Activated CD4-positive, alpha-beta T cell treated with anti-CD3 and anti-CD28 coated beads, Interleukin-2, amount 10 ng/mL, durations not matched to agents 7 days and 5 days (primary cell): ENCODE measurements at regions not wholly inside any gene's neighbourhood (a gene's known extent, or its start where the extent isn't known, plus 50 kb on each side); places are given as distances from the start of the nearest gene placed in this dataset.

Source experiments
- CTCF ChIA-PET: fragments of 350-600 bp; sonication (Branson Sonifier 250); formaldehyde crosslinking; loops from one replicate; lab custom pipeline; 2021; ENCODE audit warnings: antibody characterized with exemption; lab: Charles Lee
- POLR2A ChIA-PET: fragments of 350-600 bp; sonication (Branson Sonifier 250); formaldehyde crosslinking; loops from one replicate; lab custom pipeline; 2021; ENCODE audit warnings: antibody characterized with exemption; lab: Charles Lee
- DNase-seq: peaks from one replicate; pipeline ENCODE4 v3.0.0-alpha.2; 2020
- H3K27ac Mint-ChIP-seq: one replicate; pipeline ENCODE4 v1.8.0; 2021; ENCODE audit warnings: mild to moderate bottlenecking, moderate library complexity, mixed read lengths
- H3K27me3 Mint-ChIP-seq: one replicate; pipeline ENCODE4 v1.8.0; 2021; ENCODE audit warnings: mixed read lengths
- H3K36me3 Mint-ChIP-seq: one replicate; pipeline ENCODE4 v1.8.0; 2021; ENCODE audit warnings: low read depth, mixed read lengths
- H3K4me1 Mint-ChIP-seq: one replicate; pipeline ENCODE4 v1.8.0; 2021; ENCODE audit warnings: mixed read lengths
- H3K4me3 Mint-ChIP-seq: one replicate; pipeline ENCODE4 v1.8.0; 2021; ENCODE audit warnings: mild to moderate bottlenecking, moderate library complexity, mixed read lengths
- H3K9me3 Mint-ChIP-seq: one replicate; pipeline ENCODE4 v1.8.0; 2021; ENCODE audit warnings: mixed read lengths

DNA sequence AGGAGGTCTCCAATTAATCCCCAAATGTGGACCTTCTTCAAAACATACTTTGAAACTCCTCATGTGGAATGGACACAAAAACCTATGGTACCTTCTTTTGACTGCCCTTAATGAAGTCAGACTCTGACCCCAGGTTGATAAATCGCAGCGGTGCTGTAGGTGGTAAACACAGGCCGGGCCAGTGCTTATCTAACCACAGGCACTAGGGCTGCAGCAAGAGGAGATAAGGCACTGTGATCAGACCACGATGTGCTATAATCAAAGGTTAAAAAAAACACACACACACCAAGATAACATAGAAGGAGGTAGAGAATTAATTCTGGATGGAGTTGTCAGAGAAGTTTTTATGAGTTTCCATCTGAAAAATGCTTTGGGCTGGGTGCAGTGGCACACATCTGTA lies 52.3 kb upstream of the SIPA1L2 start:
- DNase-seq, result no peak
- Mint-ChIP-seq H3K27me3 (peaks cover 2% of the 10 kb centered on the region), H3K4me3 (no peak overlapping the region), H3K27ac (no peak overlapping the region), H3K9me3 (no peaks in the 10 kb centered on the region), H3K4me1 (no peaks in the 10 kb centered on the region), H3K36me3 (no peaks in the 10 kb centered on the region)
- POLR2A ChIA-PET, result no interaction called here
- CTCF ChIA-PET, result no interaction called here

DNA sequence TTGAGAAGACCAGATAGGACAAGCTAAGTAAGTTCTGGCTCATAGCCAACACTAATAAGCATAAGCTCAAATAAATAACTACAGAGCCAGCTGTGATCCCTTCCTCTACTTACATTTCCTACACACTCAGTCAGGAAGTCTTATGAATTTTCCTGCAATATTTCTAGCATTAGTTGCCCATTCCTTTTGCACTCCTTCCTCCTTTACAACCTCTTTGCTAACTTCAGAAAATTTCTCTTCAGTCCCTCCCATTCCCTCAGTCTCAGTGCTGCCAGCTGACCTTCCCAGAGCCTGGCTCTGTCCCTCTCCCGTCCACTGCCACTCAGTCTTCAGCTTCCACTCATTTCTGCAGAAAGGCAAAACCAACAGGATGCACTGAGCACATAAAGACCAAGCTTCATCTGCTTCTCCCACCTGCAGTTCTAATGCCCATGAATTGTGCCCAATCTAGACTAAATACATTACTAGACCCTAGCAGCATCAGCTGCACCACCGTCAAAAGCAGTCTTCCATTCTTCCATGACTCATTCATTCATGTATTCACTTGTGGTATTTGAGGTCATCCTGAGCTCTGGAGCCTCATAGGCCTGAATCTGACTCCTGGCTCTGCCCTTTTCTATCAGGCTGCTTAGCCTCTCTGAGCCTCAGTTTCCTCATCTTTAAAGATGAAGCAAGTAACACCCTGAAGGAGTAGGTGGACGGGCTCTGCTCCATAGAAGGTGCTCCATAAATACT lies 54.6 kb upstream of the SIPA1L2 start:
- POLR2A ChIA-PET, result no interaction called here
- H3K9me3 Mint-ChIP-seq, result no peaks in the 10 kb centered on the region

DNA sequence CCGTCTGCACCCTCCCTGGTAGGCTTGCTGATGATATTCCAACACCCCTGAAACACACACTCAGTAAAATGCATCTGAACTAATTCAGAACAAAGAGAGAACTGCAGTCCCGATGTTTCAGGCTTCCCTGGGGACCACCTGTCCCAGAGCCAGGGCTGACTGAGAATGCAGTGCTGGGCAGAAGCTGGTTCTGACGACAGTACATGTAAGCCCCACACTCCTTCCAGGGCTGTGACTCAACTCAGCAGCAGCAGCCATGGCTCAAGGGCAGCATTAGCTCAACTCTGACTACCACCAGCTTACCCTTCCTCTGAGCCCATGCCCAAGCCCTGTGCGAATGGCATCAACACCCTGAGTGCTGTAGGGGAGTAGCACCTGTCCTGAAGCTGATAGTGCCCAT lies 56.4 kb upstream of the SIPA1L2 start:
- POLR2A ChIA-PET, result no interaction called here
- no peak overlapping the region for H3K27ac Mint-ChIP-seq
- H3K4me3 Mint-ChIP-seq, result no peak overlapping the region
- H3K27me3 Mint-ChIP-seq, result peaks cover 2% of the 10 kb centered on the region
- H3K9me3 Mint-ChIP-seq, result no peaks in the 10 kb centered on the region
- CTCF ChIA-PET, result interaction anchor here (0.7 kb wide), 2 partner anchors 9 to 14 kb away, joined by 3 read pairs; no protein-coding TSS in a partner anchor
- H3K36me3 Mint-ChIP-seq, result no peaks in the 10 kb centered on the region
- H3K4me1 Mint-ChIP-seq, result no peaks in the 10 kb centered on the region
- no peak for DNase-seq

More for the DNA sequence above, 54.6 kb upstream of the SIPA1L2 start:
- H3K4me1 Mint-ChIP-seq, result no peaks in the 10 kb centered on the region
- DNase-seq, result no peak
- CTCF ChIA-PET, result interaction anchor here (0.6 to 2.1 kb wide), 3 partner anchors 11 to 919 kb away, joined by 4 to 7 read pairs (median 4); no protein-coding TSS in a partner anchor
- no peak overlapping the region for H3K4me3 Mint-ChIP-seq
- peaks cover 2% of the 10 kb centered on the region for H3K27me3 Mint-ChIP-seq
- no peak overlapping the region for H3K27ac Mint-ChIP-seq
- H3K36me3 Mint-ChIP-seq, result no peaks in the 10 kb centered on the region

DNA sequence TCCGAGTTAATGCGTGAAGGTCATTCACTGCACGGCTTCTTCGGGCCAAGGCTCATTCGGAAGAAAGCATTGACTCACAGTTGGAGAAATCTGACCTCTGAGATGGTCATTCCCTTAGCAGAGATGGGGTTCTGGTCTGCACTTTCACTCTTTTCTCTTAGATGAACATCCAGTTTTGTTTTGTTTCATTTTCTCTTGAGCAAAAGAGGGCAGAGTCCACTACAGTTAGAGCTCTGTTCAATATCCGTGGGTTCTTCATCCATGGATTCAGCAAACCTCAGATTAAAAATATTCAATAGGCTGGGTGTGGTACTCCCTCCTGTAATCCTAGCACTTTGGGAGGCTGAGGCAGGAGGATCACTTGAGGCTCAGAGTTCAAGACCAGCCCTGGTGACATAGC lies 57.4 kb upstream of the SIPA1L2 start:
- Mint-ChIP-seq H3K36me3 (no peaks in the 10 kb centered on the region), H3K27me3 (peaks cover under 1% of the 10 kb centered on the region), H3K4me3 (no peak overlapping the region), H3K4me1 (no peaks in the 10 kb centered on the region), H3K9me3 (no peaks in the 10 kb centered on the region), H3K27ac (no peak overlapping the region)
- DNase-seq, result no peak
- ChIA-PET CTCF (interaction anchor here (0.7 kb wide), 1 partner anchor 13 kb away, joined by 3 read pairs; no protein-coding TSS in a partner anchor), POLR2A (no interaction called here)

DNA sequence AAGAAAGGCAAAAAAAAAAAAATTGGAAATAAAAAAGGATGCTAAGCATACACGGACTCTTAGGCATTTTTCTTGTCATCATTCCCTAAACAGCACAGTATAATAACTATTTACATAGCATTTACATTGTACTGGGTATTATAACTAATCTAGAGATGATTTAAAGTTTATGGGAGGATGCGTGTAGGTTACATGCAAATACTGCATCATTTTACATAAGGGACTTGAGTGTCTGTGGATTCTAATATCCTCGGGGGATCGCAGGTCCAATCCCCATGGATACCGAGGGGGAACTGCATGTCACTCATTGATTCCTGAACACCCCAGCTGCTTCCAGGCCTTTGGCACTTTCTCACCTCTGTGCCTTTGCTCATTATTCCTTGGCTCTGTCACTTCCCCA lies 57.8 kb upstream of the SIPA1L2 start:
- Mint-ChIP-seq H3K27me3 (no peaks in the 10 kb centered on the region), H3K9me3 (no peaks in the 10 kb centered on the region), H3K27ac (no peak overlapping the region), H3K4me3 (no peak overlapping the region), H3K4me1 (no peaks in the 10 kb centered on the region), H3K36me3 (no peaks in the 10 kb centered on the region)
- ChIA-PET POLR2A (no interaction called here), CTCF (no interaction called here)
- no peak for DNase-seq

DNA sequence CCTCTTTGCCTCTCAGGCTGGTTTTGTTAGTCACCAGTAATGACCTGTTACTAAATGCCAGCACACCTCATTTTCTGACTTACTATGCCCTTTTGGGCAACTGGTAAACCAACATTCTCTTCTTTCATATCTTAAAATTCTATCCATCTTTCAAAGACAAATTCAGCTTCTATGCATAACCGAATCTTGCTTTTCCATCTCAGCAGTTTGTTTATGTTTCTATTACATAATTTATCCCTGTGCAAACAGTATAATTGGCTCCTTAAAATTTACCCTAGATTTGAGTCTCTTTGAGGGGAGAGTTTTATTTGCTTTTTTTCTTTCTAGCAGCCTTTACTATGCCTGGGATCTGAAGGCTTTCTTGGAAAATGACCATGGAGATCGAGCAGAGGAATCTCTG lies 58.5 kb upstream of the SIPA1L2 start:
- Mint-ChIP-seq H3K27ac (no peak overlapping the region), H3K4me1 (no peaks in the 10 kb centered on the region), H3K9me3 (no peaks in the 10 kb centered on the region), H3K27me3 (no peaks in the 10 kb centered on the region), H3K36me3 (no peaks in the 10 kb centered on the region), H3K4me3 (no peak overlapping the region)
- ChIA-PET POLR2A (no interaction called here), CTCF (no interaction called here)
- no peak for DNase-seq

DNA sequence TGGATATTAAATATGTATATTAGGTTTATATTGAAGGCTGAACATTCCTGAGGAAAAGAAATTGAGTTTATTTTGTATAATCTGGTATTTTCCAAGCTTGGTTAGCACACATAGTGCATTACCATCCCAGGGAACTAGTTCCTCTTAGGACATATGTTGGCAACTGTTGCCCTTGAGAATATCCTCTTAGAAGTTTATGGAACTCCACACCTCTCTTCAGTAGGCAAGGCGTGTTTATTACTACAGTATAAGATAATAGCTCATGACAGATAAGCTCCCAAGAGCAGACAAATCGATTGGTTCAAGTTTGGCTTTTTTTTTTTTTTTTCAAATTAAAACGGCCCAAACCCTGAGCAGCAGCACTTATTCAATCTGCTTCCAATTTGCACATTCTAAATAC lies 59.8 kb upstream of the SIPA1L2 start:
- ChIA-PET POLR2A (no interaction called here), CTCF (interaction anchor here (0.6 kb wide), 1 partner anchor 1399 kb away, joined by 3 read pairs; no protein-coding TSS in a partner anchor)
- no peak for DNase-seq
- Mint-ChIP-seq H3K27ac (no peak overlapping the region), H3K36me3 (no peaks in the 10 kb centered on the region), H3K4me3 (no peak overlapping the region), H3K9me3 (no peaks in the 10 kb centered on the region), H3K4me1 (no peaks in the 10 kb centered on the region), H3K27me3 (no peaks in the 10 kb centered on the region)

DNA sequence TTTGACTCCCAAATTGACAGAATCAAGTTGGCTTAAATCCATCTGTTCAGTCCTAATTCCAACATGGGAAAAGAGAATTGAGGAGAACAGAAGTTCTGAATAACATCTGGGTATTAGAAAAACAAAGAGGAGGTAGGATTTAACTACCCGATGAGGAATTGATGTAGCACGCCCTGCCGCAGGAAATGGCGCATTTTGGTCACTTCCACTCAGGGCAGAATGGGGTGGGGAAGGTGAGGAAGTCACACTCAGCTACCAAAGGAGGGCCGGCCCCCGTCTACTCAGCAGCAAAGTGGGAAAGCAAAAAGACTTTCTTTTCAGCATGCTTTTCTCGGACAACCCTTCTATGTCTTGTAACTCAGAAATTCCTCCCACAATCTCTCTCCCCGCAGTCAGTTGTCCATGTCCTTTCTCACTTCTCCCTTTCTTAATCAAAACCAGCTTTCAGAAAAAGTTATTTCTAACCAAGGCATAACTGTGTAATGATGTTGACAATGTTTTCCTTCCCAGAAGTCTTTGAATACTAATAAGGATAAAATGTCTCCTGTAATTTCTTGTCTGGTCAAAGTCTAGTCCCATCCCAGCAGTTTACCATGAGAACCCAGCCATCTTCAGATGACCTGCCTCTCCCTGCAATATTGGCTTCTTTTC lies 60.5 kb upstream of the SIPA1L2 start:
- Mint-ChIP-seq H3K36me3 (no peaks in the 10 kb centered on the region), H3K4me3 (no peak overlapping the region), H3K27me3 (no peaks in the 10 kb centered on the region), H3K9me3 (no peaks in the 10 kb centered on the region), H3K4me1 (no peaks in the 10 kb centered on the region), H3K27ac (no peak overlapping the region)
- POLR2A ChIA-PET, result no interaction called here
- DNase-seq, result no peak
- CTCF ChIA-PET, result no interaction called here

DNA sequence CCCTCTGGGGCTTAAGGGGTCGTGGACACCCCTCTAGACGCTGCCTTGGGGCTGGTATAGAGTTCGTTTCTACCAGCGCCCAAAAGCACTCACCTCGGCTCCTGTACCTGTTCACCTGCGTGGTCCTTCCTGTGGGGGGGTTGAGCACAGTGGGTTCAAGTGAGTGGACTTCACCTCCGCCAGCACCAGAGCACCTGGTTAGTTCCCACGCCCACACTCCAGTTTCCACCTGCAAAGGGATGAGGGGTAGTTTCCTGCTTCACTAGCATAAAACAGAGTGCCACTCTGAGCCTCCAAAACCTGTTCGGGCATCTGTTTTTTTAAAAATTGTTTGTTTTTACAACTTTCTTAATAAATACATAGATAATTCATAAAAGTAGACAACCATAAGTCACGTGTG lies 64.5 kb upstream of the SIPA1L2 start:
- POLR2A ChIA-PET, result no interaction called here
- Mint-ChIP-seq H3K36me3 (no peaks in the 10 kb centered on the region), H3K9me3 (no peaks in the 10 kb centered on the region), H3K27me3 (peaks cover 2% of the 10 kb centered on the region), H3K27ac (no peak overlapping the region), H3K4me1 (no peaks in the 10 kb centered on the region), H3K4me3 (no peak overlapping the region)
- DNase-seq, result no peak
- CTCF ChIA-PET, result no interaction called here

DNA sequence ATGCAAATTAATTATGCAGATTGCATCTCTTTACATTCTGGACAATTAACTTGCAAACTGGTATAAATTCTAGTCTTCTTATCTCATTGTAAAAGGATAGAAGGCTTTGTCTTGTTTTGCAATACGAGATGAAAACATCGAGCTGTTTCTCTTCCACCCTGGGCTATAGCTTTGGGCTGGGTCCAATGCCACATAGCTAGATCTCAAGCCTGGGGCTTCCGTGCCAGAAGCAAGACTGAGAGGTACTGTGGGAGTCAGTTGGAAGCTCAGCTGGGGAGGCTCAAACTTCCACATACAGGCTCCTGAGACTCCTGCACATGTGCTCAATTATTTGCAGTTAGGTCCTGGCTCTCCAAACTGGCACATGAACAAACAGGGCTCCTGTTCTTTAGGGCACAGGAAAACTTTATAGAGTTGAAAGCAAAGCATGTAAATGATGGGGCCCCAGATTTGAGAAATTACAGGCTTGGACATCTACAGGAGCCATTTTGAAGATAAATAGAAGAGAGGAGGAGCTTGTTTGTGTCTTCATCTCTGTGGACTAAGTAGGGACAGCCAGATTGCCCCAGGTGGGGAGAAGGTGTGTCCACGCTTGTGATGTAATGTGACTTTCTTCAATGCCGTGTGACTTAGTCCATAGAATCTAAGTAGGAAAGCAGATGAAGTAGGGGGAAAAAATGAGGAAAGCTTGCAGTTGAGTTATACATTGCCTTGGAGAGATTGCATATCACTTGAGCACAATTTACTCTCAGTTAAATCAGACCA lies 65.9 kb upstream of the SIPA1L2 start:
- H3K36me3 Mint-ChIP-seq, result no peaks in the 10 kb centered on the region
- POLR2A ChIA-PET, result no interaction called here
- CTCF ChIA-PET, result interaction anchor here (0.5 kb wide), 1 partner anchor 677 kb away, joined by 3 read pairs; no protein-coding TSS in a partner anchor
- no peaks in the 10 kb centered on the region for H3K9me3 Mint-ChIP-seq
- no peak for DNase-seq
- no peak overlapping the region for H3K27ac Mint-ChIP-seq
- no peaks in the 10 kb centered on the region for H3K4me1 Mint-ChIP-seq
- no peak overlapping the region for H3K4me3 Mint-ChIP-seq
- peaks cover 2% of the 10 kb centered on the region for H3K27me3 Mint-ChIP-seq

DNA sequence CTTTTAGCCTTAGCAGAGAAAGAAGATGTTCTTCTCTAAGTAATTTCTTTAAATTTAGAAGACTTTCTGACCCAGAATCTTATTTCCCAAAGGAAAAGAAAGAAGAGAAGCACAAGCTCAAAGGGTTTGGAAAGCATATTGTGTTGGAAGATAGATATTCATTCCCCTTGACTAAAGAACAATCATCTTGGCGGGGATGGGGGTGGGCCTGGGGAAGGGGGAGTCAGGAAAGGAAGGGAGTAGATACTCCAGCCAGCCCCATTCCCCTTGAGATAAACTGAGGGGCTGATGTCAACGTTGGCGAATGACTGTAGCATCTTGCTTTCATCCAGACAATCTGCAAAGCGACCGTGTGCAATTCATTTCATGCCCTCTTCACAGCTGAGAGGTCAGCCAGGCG lies 66.5 kb upstream of the SIPA1L2 start:
- H3K4me1 Mint-ChIP-seq, result no peaks in the 10 kb centered on the region
- POLR2A ChIA-PET, result no interaction called here
- no peak for DNase-seq
- no peak overlapping the region for H3K4me3 Mint-ChIP-seq
- CTCF ChIA-PET, result interaction anchor here (0.8 kb wide), 1 partner anchor 11 kb away, joined by 4 read pairs; no protein-coding TSS in a partner anchor
- peaks cover 2% of the 10 kb centered on the region for H3K27me3 Mint-ChIP-seq
- H3K9me3 Mint-ChIP-seq, result no peaks in the 10 kb centered on the region
- H3K27ac Mint-ChIP-seq, result no peak overlapping the region
- no peaks in the 10 kb centered on the region for H3K36me3 Mint-ChIP-seq

DNA sequence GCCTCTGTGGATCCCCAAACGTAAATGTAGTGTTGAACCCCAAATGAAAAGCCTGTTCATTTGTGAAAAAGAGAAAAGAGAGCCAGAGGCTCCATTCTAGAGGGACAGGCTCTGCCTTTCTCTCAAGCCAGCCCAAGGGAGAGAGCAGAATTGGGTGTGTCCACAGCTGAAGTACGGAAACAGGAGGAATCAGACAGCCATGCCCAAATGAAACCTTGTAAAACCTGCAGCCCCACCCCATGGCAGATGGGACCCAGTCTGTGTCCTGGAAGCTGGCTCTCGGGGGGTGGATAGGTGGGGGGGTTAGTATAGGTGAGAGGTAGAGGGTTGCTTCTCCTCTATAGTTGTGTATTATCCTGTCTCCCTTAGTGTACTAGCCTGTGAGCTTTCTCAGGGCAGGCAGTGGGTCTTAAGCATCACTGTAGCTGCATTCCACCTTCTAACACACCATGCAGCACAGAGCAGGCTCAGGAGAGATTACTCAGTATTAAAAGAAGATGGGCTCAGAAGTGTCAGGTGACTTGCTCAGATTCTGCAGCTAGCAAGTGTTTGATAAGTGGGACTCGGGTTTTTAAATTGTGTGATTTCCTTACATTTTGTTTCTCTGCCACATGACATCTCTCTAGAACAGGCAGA lies 67.4 kb upstream of the SIPA1L2 start:
- H3K4me1 Mint-ChIP-seq, result no peaks in the 10 kb centered on the region
- peaks cover 2% of the 10 kb centered on the region for H3K27me3 Mint-ChIP-seq
- H3K4me3 Mint-ChIP-seq, result no peak overlapping the region
- ChIA-PET CTCF (interaction anchor here (0.7 to 0.8 kb wide), 2 partner anchors 12 to 478 kb away, joined by 3 to 4 read pairs; no protein-coding TSS in a partner anchor), POLR2A (no interaction called here)
- H3K36me3 Mint-ChIP-seq, result no peaks in the 10 kb centered on the region
- DNase-seq, result no peak
- H3K27ac Mint-ChIP-seq, result no peak overlapping the region
- H3K9me3 Mint-ChIP-seq, result no peaks in the 10 kb centered on the region
